GM12865 (cell line): ENCODE measurements at regions not wholly inside any gene's neighbourhood (a gene's known extent, or its start where the extent isn't known, plus 50 kb on each side); places are given as distances from the start of the nearest gene placed in this dataset.

Experiments
- DNase-seq: peaks from one replicate; pipeline ENCODE4 v3.0.0; 2010; ENCODE audit warnings: low read depth
- H3K4me3 ChIP-seq: 2 replicates; pipeline ENCODE4 v1.5.1; 2011; ENCODE audit warnings: mild to moderate bottlenecking, low read depth, low read length, control low read depth
- TF ChIP-seq, protein P1 (sequence below): IDR thresholded peaks from 2 replicates; pipeline ENCODE4 v1.5.1; 2011; ENCODE audit warnings: low read length, control low read depth, low read depth, inconsistent platforms; ENCODE audit not compliant: insufficient read depth; ENCODE audit errors: missing control alignments

DNA sequence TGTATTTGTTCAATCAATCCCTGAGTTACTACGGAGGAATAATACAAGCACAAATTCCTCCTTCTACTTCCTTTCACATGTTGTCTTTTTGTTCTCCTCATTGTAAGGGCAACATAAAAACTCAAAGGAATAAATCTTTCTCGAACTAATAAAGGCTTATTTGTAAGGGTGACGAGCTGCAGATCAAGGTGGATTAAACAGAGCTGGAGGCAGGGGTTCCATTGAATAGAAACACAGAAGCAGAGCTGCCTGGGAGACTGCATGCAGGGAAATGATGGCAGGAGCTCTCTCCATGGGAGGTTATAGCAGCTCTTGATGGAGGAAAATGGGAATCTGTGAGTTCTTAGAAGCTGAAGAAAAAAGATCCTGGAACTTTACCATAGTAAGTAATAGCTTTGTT is 160.2 kb downstream of the CYYR1 start:
- DNase-seq, result no peak
- no peak overlapping the region for H3K4me3 ChIP-seq
- TF ChIP-seq, protein P1, sequence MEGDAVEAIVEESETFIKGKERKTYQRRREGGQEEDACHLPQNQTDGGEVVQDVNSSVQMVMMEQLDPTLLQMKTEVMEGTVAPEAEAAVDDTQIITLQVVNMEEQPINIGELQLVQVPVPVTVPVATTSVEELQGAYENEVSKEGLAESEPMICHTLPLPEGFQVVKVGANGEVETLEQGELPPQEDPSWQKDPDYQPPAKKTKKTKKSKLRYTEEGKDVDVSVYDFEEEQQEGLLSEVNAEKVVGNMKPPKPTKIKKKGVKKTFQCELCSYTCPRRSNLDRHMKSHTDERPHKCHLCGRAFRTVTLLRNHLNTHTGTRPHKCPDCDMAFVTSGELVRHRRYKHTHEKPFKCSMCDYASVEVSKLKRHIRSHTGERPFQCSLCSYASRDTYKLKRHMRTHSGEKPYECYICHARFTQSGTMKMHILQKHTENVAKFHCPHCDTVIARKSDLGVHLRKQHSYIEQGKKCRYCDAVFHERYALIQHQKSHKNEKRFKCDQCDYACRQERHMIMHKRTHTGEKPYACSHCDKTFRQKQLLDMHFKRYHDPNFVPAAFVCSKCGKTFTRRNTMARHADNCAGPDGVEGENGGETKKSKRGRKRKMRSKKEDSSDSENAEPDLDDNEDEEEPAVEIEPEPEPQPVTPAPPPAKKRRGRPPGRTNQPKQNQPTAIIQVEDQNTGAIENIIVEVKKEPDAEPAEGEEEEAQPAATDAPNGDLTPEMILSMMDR, result no peak

GRCh38 chr21:26409735-26410134 is 163.4 kb downstream of the CYYR1 start:
- DNase-seq, result no peak
- no peak overlapping the region for H3K4me3 ChIP-seq
- TF ChIP-seq, protein P1, result no peak

GRCh38 chr21:26408511-26408910 is 164.6 kb downstream of the CYYR1 start:
- no peak for DNase-seq
- TF ChIP-seq, protein P1, result no peak
- H3K4me3 ChIP-seq, result no peak overlapping the region

DNA sequence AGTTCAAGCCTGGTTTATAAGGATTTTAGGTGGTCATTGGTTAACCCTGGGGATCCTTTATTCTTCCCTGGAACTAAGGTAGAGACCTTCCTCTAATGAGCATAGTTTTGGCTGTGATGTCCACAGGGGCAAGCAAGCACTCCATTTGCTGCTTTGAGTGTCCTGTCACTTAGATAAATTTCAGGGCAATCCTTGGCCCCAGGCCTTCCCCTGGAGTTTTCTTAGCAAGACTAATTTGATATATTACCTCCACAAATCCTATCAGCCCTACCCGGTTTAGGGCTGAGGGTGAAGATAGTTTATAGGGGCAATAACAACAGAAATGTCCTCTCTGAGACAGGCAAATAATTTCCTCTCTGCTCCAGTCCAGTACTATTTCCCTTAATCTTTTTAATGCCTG is 166.6 kb downstream of the CYYR1 start:
- peak overlapping the region; percentile 33 for H3K4me3 ChIP-seq

DNA sequence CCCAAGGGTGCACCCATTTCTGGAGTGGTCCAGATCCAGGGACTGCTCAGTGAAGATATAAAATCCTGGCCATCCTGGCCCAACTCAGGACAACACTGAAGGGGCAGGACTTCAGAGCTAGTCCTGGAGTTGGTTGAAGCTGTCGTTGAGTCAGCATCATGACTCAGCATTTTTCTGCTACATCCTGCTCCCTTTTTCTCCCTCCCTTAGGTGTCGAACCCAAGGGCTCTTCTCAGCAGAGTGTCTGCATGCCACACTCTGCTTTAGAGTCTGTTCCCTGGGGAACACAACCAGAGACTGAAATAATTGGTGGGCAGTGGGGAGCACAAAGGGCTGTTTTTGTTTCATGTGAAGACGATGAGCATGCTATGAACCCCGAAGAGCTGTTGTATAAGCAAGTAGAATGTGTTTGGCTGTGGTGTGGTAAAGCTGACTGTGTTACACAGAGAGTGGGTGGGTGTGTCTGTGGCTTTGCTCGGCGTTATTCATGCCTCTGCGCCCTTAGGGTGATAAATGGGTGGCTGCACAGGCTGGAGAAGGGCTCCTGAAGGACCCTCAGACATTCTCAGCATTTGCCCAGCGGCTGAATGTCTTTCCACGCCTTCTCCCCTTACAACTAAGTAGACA is 167.2 kb downstream of the CYYR1 start:
- peak overlapping the region; percentile 33 for H3K4me3 ChIP-seq
- TF ChIP-seq, protein P1, result no peak
- DNase-seq, result peak; percentile 66

More for the DNA sequence above, 166.6 kb downstream of the CYYR1 start:
- TF ChIP-seq, protein P1, result no peak
- no peak for DNase-seq

DNA sequence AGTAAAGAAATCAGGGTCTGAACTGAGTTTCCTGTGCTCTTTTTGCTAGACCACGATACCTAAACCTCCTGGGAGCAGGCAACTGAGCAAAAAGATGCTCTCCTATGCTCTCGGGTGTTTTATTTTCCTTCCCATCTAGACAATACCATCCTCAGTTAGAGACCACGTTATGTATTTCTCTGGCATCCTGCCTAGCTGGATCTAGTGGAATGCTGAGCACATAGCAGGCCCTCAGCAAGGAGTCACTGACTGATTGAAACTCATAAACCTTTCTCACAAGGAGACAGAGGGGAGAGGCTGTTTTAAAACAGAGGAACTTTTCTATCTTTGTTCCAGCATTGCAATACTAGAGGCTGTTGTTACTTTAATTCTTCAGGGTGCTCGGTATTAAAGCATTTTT is 168.0 kb downstream of the CYYR1 start:
- TF ChIP-seq, protein P1, result no peak
- no peak for DNase-seq
- no peak overlapping the region for H3K4me3 ChIP-seq

DNA sequence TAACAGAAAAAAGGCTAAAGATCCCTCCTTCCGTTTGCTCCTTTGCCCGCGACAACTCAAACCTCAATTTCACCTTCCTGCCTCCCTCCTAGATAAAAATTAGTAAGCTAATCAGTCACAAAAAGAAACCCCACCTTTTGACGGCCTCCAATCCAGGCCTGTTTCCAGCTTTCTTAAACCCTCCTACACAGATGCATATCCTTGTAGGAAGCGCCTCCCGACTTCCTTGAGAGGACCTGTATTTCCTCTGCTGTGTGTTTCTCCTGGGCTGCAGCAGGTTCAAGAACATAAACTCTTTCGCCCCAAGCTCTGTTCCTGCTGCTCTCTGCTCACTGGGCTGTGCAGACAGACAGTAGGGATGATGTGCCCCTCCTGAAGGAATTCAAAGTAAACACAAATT is 168.8 kb downstream of the CYYR1 start:
- TF ChIP-seq, protein P1, result no peak
- no peak overlapping the region for H3K4me3 ChIP-seq
- no peak for DNase-seq
